GM18861 (cell line): ENCODE measurements at regions not wholly inside any gene's neighbourhood (a gene's known extent, or its start where the extent isn't known, plus 50 kb on each side); places are given as distances from the start of the nearest gene placed in this dataset.

ENCODE experiments used
- ATAC-seq: cut with Tn5 transposase; IDR thresholded peaks from one replicate; pipeline ENCODE4 v1.9.1; 2021; ENCODE audit not compliant: unreplicated experiment

DNA sequence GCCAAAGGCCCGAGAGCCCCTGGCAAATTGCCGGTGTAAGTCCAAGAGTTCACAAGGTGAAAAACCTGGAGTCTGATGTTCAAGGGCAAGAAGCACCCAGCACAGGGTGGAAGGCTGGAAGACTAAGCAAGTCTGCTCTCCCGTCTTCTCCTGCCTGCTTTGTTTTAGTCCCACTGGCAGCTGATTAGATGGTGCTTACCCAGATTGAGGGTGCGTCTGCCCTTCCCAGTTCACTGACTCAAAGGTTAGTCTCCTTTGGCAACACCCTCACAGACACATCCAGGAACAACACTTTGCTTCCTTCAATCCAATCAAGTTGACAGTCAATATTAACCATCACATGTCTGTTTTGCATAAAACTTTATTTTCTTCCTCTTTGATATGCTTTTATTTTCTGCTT lies 157.4 kb downstream of the HS3ST1 start:
- ATAC-seq: no peak

GRCh38 chr4:11268149-11268548 lies 160.5 kb downstream of the HS3ST1 start:
- ATAC-seq: no peak

DNA sequence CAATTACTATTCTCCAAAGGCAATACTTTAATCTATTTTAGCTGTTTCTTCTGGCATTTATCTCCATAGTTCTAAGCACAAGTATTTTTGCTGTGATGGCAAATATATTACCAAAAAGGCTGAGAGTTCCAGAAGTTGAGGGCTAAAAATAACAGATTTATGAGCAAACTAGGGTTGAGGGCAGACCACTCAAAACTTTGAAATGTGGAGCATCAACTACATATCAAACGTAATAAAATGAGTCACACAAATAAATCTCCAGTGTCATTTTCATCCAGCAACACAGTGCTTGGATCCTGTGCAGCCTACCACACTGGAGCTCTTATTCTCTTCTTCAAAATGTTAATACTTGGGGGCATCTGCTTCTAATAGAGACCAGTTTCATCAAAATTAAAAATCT lies 163.9 kb downstream of the HS3ST1 start:
- no peak for ATAC-seq

DNA sequence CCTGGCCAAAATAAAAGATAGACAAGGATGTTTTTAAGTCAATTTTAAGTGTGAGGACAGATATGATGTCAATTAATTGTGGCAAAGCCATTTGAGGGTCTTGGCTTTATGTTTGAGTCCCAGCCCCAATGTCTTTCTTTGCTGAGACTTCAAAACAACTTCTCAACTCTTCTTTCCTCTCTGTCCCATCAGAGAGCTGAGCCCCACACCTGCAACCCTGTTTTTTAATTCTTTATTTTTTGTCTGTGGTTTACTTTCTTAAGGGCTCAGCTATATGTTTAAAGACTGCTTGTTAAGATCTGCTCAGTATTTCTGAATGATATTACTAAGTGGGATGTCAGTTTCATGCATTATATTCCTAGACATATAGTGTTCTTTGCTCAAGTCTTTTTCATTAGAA lies 164.3 kb downstream of the HS3ST1 start:
- no peak for ATAC-seq

DNA sequence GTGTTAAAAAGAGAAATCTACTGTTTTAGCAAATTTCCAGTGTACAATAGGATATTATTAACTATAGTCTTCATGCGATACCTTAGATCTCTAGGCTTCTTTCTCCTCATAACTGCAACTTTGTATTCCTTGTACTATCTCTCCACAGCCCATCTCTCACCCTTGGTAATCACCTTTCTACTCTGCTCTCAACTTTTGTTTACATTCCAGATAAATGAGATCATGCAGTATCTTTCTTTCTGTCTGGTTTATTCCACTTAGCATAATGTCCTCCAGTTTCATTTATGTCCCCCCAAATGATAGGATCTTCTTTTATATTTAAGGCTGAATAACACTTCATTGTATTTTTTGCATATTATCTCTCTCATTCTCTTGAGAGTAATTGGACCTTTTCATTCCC lies 165.5 kb downstream of the HS3ST1 start:
- ATAC-seq: no peak

DNA sequence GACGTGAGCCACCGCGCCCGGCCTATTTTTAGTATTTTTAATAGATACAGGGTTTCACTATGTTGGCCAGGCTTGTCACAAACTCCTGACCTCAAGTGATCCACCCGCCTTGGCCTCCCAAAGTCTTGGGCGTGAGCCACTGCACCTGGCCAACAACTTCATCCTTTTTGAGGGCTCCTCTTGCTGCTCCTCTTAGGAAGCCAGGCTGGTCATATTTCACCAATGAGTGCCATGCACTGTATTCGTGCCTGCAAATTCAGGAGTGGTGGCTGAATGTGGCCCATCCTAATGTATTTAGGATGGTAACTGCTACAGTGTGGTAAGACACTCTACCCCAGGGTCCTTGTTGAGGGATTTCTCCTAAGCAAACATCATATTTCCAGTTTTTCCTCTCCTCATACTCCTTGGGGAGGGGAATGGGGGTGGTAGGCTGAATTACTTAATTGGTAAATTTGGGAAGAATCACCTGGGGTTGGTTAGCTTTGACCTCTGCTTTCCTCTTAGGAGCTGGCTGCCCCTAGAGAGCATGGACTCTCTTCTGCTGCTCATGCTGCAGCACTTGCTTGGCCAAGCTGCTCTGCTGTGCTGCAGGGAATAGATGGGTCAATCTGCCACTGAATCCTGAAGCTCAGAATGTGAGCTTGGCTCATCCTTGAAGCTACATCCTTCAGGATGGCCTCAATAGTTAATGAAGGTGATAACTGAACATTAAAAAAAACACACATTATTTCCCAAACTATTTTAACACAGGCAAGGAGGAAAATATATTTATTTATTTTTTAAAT lies 167.4 kb downstream of the HS3ST1 start:
- no peak for ATAC-seq

- ATAC-seq: no peak
Observed at GRCh38 chr4:11259837-11260236, 168.9 kb downstream of the HS3ST1 start.

GRCh38 chr4:11252149-11252548 lies 176.5 kb downstream of the HS3ST1 start:
- no peak for ATAC-seq

- no peak for ATAC-seq
Observed at GRCh38 chr4:11250510-11250909, 178.2 kb downstream of the HS3ST1 start.

DNA sequence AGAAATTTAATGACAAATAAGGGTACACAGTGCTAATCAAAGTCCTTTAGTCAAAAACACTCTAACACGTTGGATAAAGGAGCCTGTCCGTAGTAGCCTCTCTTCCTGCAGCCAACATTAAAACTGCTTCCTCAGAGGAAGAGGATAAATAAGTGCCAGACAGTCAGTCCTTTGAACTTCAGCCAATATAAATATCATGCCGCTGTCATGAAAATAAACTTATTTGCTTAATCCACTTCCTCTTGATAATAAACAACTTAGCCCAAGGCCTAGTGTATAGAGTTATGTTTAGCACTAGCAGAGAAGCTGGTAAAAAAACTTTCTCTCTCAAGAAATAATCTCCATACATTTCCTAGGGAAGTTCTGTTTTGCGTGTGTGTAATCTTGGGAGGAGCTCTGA lies 196.7 kb downstream of the HS3ST1 start:
- ATAC-seq: no peak

- ATAC-seq: no peak
Observed at GRCh38 chr4:11230866-11231265, 197.8 kb downstream of the HS3ST1 start.

DNA sequence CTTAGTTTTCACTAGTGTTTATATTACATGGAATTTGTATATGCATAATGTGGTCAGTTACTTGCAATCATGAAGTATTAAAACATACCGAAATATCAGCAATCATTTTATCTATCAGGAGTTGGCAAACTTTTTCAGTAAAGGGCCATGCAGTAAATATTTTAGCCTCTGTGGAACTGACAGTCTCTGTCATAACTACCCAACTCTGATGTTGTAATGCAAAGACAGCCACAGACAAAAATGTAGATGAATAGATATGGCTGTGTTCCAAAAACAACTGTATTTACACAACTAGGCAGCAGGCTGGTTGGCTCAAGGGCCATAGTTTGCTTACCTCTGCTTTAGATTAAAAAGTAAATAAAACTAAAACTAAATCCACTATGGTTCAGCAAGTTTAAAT lies 200.2 kb downstream of the HS3ST1 start:
- ATAC-seq: no peak

- ATAC-seq: no peak
Observed at GRCh38 chr4:11223311-11223710, 205.4 kb downstream of the HS3ST1 start.

- ATAC-seq: no peak
Observed at GRCh38 chr4:11218692-11219091, 210.0 kb downstream of the HS3ST1 start.

GRCh38 chr4:11216520-11216919 lies 212.2 kb downstream of the HS3ST1 start:
- ATAC-seq: no peak

DNA sequence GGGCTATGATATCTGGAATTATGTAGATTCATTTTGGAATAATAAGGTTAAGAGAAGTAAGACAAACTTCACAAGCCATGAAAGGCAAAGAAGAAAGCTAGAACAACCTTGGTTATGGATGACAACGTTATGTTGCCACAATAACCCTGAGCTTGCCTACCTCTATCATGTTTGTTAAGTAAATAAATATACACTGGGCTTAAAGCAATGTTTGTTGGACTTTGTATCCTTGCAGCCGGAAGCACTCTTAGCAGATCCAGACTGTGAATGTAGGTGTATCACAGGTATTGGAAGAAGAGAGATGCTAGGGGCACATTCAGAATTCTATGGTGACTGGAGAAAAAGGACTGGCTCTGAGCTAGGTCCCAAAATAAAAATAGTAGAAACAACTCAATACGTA lies 214.4 kb downstream of the HS3ST1 start:
- ATAC-seq: no peak

DNA sequence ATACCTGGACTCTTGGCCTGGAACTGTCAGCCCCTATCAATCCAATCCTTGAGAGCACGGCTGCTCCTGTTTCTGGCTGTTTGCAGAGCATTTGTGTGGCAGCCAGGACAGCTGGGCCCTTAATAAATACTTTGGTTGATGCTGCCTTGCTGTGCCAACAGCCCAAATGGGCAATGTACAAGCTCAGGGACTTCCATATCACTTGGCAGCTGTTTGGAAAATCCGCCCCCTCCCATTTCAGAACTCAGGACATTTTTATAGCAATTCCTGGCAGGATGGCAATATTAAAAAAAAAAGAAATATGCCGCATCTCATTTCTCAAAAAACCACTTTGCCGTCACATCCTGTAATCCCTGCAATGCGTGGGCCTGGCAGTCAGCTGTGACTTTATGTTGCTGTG lies 218.9 kb downstream of the HS3ST1 start:
- no peak for ATAC-seq

DNA sequence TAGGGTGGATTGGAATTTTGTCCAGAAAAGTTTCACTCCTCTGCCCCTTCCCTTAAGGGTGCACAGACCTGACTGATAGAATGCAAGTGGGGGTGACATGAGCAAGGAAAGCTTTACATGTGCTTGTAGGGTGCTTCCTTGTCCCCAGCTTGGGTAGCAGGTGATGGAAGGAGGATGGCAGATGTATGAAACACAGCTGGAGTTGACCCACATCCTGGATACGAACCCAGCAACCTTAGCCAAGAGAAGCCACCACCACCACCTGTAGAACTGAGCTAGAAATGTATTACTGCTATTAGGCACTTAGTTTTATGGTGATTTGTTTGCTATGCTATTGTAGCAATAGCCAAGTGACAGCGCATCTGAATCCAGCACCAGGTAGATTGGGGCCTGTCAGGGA lies 227.4 kb downstream of the HS3ST1 start:
- ATAC-seq: no peak

DNA sequence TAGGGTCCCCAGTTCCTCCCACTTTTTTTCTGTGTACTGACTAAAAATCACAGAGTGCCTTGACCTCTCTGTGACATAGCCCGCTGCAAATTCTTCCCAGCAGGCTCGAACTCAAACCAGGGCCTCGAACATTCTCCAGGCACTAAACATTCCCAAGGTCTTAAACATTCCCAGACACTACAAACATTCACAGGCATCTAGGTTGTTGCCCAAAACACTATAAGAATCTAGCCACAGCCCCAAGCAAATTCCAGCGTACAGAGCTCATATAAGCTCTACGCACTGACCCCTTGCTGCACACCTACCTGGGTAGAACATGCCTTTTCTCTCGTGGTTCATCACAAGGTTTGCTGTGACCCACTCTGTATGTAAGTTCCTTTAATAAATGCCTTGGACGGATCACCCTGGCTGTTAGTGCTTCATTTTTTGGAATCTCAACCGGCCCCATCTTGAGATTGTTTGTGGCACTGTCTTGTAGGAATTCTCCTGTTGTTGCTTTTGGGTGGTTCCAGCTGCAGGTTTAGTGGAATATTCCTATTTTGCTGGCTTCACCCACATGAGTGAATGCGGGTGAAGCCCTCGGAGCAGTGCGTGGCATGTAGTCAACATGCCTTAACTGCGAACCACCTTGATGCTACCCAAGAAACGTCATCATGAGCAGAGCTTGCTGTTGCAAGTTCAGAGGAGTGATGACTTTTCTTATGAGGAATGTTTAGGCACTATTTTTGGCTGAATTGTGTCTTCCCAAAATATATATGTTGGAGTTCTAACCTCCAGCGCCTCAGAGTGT lies 230.0 kb downstream of the HS3ST1 start:
- no peak for ATAC-seq

DNA sequence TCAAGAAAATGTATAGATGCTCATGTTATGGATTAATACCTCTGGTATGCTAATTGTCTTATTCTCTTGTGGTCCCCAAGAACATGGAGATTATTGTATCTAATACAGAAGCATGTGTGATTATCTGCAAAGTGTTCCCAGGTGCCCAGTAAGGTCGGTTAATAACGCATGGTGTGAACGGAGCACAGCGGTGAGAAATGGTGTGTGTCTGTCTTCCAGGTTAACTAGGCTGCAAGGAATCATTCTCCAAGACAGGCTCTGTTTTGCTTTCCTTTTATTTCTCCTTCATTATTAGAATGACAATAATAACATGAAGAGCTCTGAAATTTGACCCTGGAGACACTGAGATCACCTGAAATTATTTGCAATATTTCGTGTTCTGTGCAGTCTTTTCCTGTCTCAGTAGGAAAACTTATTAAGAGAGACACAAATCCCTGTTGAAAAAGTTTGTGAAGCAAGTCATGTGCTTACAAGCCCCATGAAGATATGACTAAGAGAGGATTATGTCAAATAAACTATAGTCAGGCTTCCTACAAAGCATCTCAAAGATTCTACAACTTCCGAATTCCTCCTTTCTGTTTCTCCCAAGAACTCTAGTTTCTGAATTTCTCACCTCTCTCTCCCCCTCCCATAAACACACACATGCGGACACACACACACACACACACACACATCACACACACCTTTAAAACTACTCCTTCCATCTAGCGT lies 230.9 kb downstream of the HS3ST1 start:
- no peak for ATAC-seq

DNA sequence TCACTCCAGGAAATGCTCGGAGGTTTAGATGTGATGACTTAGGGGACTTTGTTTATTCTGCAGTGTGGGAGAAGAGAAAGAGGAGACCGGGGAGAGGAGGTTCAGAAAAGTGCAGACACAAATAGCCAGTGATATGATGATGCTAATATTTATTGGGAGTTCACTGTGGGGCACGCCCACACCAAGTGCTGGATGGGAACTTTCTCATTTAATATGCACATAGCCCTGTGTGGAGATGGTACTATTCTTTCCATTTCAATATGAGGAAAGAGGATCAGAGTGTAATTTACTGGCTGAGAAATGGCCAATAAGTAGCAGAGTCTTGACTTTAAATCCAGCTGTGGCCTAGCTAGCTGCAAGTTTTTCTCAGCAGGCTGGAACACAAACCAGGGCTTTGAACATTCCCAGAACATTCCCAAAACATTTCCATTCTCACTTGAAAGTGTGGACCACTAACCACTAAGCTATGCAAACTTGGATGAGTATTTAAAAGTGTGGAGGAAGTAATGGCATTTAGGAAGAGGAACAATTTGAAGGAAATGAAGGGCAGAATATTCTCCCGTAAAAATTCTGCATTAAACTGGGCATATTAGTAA lies 231.7 kb downstream of the HS3ST1 start:
- ATAC-seq: no peak
